WTC11 (cell line): ENCODE measurements at regions not wholly inside any gene's neighbourhood (a gene's known extent, or its start where the extent isn't known, plus 50 kb on each side); places are given as distances from the start of the nearest gene placed in this dataset.

Experiments used
- ATAC-seq: fragments of 200-7000 bp; cut with Tn5 transposase; 2 replicates; pipeline ENCODE4 v1.10.0; 2021; ENCODE audit warnings: mild to moderate bottlenecking, moderate library complexity
- CTCF ChIA-PET: fragments of 300-600 bp; sonication (Branson Sonifier 250); formaldehyde crosslinking; loops from one replicate; lab custom pipeline; 2021; ENCODE audit warnings: antibody characterized with exemption; lab: Charles Lee
- POLR2A ChIA-PET: fragments of 350-600 bp; sonication (Branson Sonifier 250); formaldehyde crosslinking; loops from one replicate; lab custom pipeline; 2021; ENCODE audit warnings: antibody characterized with exemption; lab: Charles Lee
- DNase-seq: peaks from one replicate; pipeline ENCODE4 v3.0.0; 2021; ENCODE audit warnings: low spot score
- H3K27ac Mint-ChIP-seq: 2 replicates; pipeline ENCODE4 v1.8.0; 2021; ENCODE audit warnings: mixed read lengths
- H3K27me3 Mint-ChIP-seq: 2 replicates; pipeline ENCODE4 v1.8.0; 2021; ENCODE audit warnings: low read depth, mild to moderate bottlenecking, moderate library complexity, mixed read lengths
- H3K36me3 Mint-ChIP-seq: 2 replicates; pipeline ENCODE4 v1.8.0; 2021; ENCODE audit warnings: mixed read lengths
- H3K4me1 Mint-ChIP-seq: 2 replicates; pipeline ENCODE4 v1.8.0; 2022; ENCODE audit warnings: mixed read lengths
- H3K4me3 Mint-ChIP-seq: 2 replicates; pipeline ENCODE4 v1.8.0; 2021; ENCODE audit warnings: mild to moderate bottlenecking, moderate library complexity, mixed read lengths
- H3K9me3 Mint-ChIP-seq: 2 replicates; pipeline ENCODE4 v1.8.0; 2021; ENCODE audit warnings: mixed read lengths
- CBFB ChIP-seq: sonication (generic); formaldehyde crosslinking; IDR thresholded peaks from 2 replicates; pipeline ENCODE4 v1.8.1; 2022; ENCODE audit warnings: mild to moderate bottlenecking, low read depth, missing genetic modification reagents
- ESRRA ChIP-seq: sonication (generic); formaldehyde crosslinking; IDR thresholded peaks from 2 replicates; pipeline ENCODE4 v1.8.1; 2022; ENCODE audit warnings: mild to moderate bottlenecking, missing genetic modification reagents, borderline replicate concordance
- ETV6 ChIP-seq: sonication (generic); formaldehyde crosslinking; IDR thresholded peaks from 2 replicates; pipeline ENCODE4 v1.8.1; 2022; ENCODE audit warnings: mild to moderate bottlenecking, missing genetic modification reagents
- FOXJ3 ChIP-seq: sonication (generic); formaldehyde crosslinking; IDR thresholded peaks from 2 replicates; pipeline ENCODE4 v1.9.0; 2021; ENCODE audit warnings: missing genetic modification reagents, mild to moderate bottlenecking, borderline replicate concordance
- GRHL2 ChIP-seq: fragments of 250-450 bp; sonication (Bioruptor Pico); IDR thresholded peaks from 2 replicates; pipeline ENCODE4 v1.8.0; 2022; ENCODE audit warnings: mild to moderate bottlenecking, moderate library complexity; ENCODE audit not compliant: insufficient replicate concordance, severe bottlenecking
- HMGA2 ChIP-seq: fragments of 250-450 bp; sonication (Bioruptor Pico); IDR thresholded peaks from 2 replicates; pipeline ENCODE4 v1.4.0; 2021; ENCODE audit warnings: mild to moderate bottlenecking, moderate library complexity
- MXD4 ChIP-seq: fragments of 250-450 bp; sonication (Bioruptor Pico); IDR thresholded peaks from 2 replicates; pipeline ENCODE4 v1.8.0; 2021; ENCODE audit warnings: mild to moderate bottlenecking, moderate library complexity, borderline replicate concordance
- NFE2L1 ChIP-seq: sonication (generic); formaldehyde crosslinking; IDR thresholded peaks from 2 replicates; pipeline ENCODE4 v1.8.1; 2023; ENCODE audit warnings: missing genetic modification reagents
- NR1H2 ChIP-seq: sonication (generic); formaldehyde crosslinking; IDR thresholded peaks from 2 replicates; pipeline ENCODE4 v1.9.0; 2021; ENCODE audit warnings: mild to moderate bottlenecking, moderate library complexity, missing genetic modification reagents
- OVOL2 ChIP-seq: fragments of 250-450 bp; sonication (Bioruptor Pico); IDR thresholded peaks from 2 replicates; pipeline ENCODE4 v1.9.0; 2021; ENCODE audit warnings: mild to moderate bottlenecking, borderline replicate concordance
- RORB ChIP-seq: fragments of 250-450 bp; sonication (Bioruptor Pico); IDR thresholded peaks from 2 replicates; pipeline ENCODE4 v1.9.0; 2021; ENCODE audit warnings: mild to moderate bottlenecking
- SOX15 ChIP-seq: fragments of 250-450 bp; sonication (Bioruptor Pico); IDR thresholded peaks from 2 replicates; pipeline ENCODE4 v1.9.0; 2021; ENCODE audit warnings: mild to moderate bottlenecking
- ZNF396 ChIP-seq: fragments of 250-450 bp; sonication (Bioruptor Pico); IDR thresholded peaks from 2 replicates; pipeline ENCODE4 v1.8.0; 2021; ENCODE audit warnings: mild to moderate bottlenecking, moderate library complexity, borderline replicate concordance
- TF ChIP-seq, protein P1 (sequence below): fragments of 250-450 bp; sonication (Bioruptor Pico); IDR thresholded peaks from 2 replicates; pipeline ENCODE4 v1.9.0; 2021; ENCODE audit warnings: moderate library complexity, mild to moderate bottlenecking, inconsistent platforms, borderline replicate concordance
- TF ChIP-seq, protein P2 (sequence below): sonication (generic); formaldehyde crosslinking; conservative IDR thresholded peaks from 2 replicates; pipeline ENCODE4 v1.8.1; 2023; ENCODE audit warnings: mild to moderate bottlenecking, low read depth, missing genetic modification reagents, moderate library complexity
- TF ChIP-seq, protein P3 (sequence below): fragments of 200-600 bp; IDR thresholded peaks from 2 replicates; pipeline ENCODE4 v1.8.0; 2022; ENCODE audit warnings: antibody characterized with exemption
- TF ChIP-seq, protein P4 (sequence below): sonication (generic); formaldehyde crosslinking; IDR thresholded peaks from 2 replicates; pipeline ENCODE4 v1.8.0; 2022; ENCODE audit warnings: mild to moderate bottlenecking, missing genetic modification reagents
- TF ChIP-seq, protein P5 (sequence below): sonication (generic); formaldehyde crosslinking; IDR thresholded peaks from 2 replicates; pipeline ENCODE4 v1.8.0; 2022; ENCODE audit warnings: mild to moderate bottlenecking, missing genetic modification reagents

DNA sequence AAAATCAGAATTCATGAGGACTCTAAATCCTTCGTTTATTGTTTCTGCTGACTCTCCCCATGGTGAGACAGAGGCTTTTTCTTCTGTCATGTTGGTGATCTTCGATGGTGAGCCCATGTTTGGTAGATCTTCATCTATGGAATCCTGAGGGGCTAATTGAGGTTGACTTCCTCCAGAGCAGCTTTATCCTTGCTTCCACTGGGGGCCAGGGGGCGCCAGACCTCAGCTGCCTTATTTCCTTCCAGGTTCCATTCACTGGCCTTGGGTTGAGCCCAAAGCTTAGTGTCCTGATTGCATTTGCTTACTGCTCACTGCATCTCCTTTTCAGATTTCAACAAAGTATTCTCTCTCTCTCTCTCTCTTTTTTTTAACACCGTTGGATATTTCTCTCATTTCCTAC, 80.7 kb downstream of the GCC1 start (continued):
- TF ChIP-seq, protein P1, sequence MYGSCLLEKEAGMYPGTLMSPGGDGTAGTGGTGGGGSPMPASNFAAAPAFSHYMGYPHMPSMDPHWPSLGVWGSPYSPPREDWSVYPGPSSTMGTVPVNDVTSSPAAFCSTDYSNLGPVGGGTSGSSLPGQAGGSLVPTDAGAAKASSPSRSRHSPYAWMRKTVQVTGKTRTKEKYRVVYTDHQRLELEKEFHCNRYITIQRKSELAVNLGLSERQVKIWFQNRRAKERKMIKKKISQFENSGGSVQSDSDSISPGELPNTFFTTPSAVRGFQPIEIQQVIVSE (CRISPR knock-in tag): no peak
- TF ChIP-seq, protein P2, sequence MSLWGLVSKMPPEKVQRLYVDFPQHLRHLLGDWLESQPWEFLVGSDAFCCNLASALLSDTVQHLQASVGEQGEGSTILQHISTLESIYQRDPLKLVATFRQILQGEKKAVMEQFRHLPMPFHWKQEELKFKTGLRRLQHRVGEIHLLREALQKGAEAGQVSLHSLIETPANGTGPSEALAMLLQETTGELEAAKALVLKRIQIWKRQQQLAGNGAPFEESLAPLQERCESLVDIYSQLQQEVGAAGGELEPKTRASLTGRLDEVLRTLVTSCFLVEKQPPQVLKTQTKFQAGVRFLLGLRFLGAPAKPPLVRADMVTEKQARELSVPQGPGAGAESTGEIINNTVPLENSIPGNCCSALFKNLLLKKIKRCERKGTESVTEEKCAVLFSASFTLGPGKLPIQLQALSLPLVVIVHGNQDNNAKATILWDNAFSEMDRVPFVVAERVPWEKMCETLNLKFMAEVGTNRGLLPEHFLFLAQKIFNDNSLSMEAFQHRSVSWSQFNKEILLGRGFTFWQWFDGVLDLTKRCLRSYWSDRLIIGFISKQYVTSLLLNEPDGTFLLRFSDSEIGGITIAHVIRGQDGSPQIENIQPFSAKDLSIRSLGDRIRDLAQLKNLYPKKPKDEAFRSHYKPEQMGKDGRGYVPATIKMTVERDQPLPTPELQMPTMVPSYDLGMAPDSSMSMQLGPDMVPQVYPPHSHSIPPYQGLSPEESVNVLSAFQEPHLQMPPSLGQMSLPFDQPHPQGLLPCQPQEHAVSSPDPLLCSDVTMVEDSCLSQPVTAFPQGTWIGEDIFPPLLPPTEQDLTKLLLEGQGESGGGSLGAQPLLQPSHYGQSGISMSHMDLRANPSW: no peak
- TF ChIP-seq GRHL2 (no peak), RORB (CRISPR knock-in tag) (no peak), NR1H2 (CRISPR knock-in tag) (no peak), NFE2L1 (CRISPR knock-in tag) (no peak), ESRRA (CRISPR knock-in tag) (no peak), OVOL2 (CRISPR knock-in tag) (no peak)
- TF ChIP-seq, protein P3, sequence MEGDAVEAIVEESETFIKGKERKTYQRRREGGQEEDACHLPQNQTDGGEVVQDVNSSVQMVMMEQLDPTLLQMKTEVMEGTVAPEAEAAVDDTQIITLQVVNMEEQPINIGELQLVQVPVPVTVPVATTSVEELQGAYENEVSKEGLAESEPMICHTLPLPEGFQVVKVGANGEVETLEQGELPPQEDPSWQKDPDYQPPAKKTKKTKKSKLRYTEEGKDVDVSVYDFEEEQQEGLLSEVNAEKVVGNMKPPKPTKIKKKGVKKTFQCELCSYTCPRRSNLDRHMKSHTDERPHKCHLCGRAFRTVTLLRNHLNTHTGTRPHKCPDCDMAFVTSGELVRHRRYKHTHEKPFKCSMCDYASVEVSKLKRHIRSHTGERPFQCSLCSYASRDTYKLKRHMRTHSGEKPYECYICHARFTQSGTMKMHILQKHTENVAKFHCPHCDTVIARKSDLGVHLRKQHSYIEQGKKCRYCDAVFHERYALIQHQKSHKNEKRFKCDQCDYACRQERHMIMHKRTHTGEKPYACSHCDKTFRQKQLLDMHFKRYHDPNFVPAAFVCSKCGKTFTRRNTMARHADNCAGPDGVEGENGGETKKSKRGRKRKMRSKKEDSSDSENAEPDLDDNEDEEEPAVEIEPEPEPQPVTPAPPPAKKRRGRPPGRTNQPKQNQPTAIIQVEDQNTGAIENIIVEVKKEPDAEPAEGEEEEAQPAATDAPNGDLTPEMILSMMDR: peak; percentile 65
- TF ChIP-seq, protein P4, sequence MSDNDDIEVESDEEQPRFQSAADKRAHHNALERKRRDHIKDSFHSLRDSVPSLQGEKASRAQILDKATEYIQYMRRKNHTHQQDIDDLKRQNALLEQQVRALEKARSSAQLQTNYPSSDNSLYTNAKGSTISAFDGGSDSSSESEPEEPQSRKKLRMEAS (CRISPR knock-in tag): no peak

DNA sequence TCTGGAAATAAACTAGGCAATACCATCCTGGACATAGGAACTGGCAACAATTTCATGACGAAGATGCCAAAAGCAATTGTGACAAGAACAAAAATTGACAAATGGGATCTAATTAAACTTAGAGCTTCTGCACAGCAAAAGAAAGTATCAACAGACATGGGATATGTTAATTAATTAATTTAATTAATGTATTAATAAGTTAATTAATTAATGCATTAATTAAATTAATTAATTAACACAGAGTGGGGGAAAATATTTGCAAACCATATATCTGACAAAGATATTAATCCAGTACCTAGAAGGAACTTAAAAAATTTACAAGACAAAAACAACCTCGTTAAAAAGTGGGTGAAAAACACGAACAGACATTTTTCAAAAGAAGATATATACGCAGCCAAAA, 83.6 kb downstream of the GCC1 start:
- ATAC-seq: no peak
- no peaks in the 10 kb centered on the region for H3K9me3 Mint-ChIP-seq
- no peak overlapping the region for H3K4me3 Mint-ChIP-seq
- TF ChIP-seq FOXJ3 (CRISPR knock-in tag) (no peak), HMGA2 (peak; percentile 82)
- POLR2A ChIA-PET: no interaction called here
- H3K36me3 Mint-ChIP-seq: no peaks in the 10 kb centered on the region
- H3K27ac Mint-ChIP-seq: no peak overlapping the region
- H3K27me3 Mint-ChIP-seq: peaks cover 60% of the 10 kb centered on the region
- DNase-seq: no peak
- CTCF ChIA-PET: no interaction called here
- no peaks in the 10 kb centered on the region for H3K4me1 Mint-ChIP-seq

DNA sequence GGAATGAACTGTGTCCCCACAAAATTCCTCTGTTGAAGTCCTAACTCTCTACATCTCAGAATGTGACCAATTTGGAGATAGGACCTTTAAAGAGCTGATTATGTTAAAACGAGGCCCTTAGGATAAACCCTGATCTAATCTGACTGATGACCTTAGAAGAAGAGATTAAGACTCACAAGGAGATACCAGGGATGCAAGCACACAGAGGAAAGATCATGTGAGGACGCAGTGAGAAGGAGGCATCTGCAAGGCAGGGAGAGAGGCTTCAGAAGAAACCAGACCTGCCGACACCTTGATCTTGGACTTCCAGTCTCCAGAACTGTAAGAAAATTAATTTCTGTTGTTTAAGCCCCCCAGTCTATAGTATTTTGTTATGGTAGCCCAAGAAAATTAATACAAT, 94.9 kb upstream of the ZNF800 start:
- ChIA-PET CTCF (no interaction called here), POLR2A (no interaction called here)
- Mint-ChIP-seq H3K27me3 (peaks cover 52% of the 10 kb centered on the region), H3K36me3 (no peaks in the 10 kb centered on the region), H3K9me3 (no peaks in the 10 kb centered on the region), H3K4me3 (no peak overlapping the region), H3K4me1 (no peaks in the 10 kb centered on the region), H3K27ac (no peak overlapping the region)
- no peak for ATAC-seq
- TF ChIP-seq ETV6 (CRISPR knock-in tag): no peak
- TF ChIP-seq, protein P5, sequence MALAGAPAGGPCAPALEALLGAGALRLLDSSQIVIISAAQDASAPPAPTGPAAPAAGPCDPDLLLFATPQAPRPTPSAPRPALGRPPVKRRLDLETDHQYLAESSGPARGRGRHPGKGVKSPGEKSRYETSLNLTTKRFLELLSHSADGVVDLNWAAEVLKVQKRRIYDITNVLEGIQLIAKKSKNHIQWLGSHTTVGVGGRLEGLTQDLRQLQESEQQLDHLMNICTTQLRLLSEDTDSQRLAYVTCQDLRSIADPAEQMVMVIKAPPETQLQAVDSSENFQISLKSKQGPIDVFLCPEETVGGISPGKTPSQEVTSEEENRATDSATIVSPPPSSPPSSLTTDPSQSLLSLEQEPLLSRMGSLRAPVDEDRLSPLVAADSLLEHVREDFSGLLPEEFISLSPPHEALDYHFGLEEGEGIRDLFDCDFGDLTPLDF: no peak
- no peak for TF ChIP-seq ZNF396
- no peak for TF ChIP-seq MXD4
- TF ChIP-seq CBFB: no peak
- TF ChIP-seq SOX15: no peak
- DNase-seq: no peak
